ENCODE measurements at regions not wholly inside any gene's neighbourhood (a gene's known extent, or its start where the extent isn't known, plus 50 kb on each side); places are given as distances from the start of the nearest gene placed in this dataset.

- no peaks in the 10 kb centered on the region for H3K4me1 Mint-ChIP-seq (ENCODE audit: low read depth)
- H3K27me3 Mint-ChIP-seq = no peaks in the 10 kb centered on the region
- no peaks in the 10 kb centered on the region for H3K36me3 Mint-ChIP-seq (ENCODE audit: low read depth)
- no peaks in the 10 kb centered on the region for H3K9me3 Mint-ChIP-seq
- ChIA-PET POLR2A (no interaction called here), CTCF (no interaction called here)
- TF ChIP-seq, protein P1, sequence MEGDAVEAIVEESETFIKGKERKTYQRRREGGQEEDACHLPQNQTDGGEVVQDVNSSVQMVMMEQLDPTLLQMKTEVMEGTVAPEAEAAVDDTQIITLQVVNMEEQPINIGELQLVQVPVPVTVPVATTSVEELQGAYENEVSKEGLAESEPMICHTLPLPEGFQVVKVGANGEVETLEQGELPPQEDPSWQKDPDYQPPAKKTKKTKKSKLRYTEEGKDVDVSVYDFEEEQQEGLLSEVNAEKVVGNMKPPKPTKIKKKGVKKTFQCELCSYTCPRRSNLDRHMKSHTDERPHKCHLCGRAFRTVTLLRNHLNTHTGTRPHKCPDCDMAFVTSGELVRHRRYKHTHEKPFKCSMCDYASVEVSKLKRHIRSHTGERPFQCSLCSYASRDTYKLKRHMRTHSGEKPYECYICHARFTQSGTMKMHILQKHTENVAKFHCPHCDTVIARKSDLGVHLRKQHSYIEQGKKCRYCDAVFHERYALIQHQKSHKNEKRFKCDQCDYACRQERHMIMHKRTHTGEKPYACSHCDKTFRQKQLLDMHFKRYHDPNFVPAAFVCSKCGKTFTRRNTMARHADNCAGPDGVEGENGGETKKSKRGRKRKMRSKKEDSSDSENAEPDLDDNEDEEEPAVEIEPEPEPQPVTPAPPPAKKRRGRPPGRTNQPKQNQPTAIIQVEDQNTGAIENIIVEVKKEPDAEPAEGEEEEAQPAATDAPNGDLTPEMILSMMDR (IDR thresholded peaks at IDR 0.05) = no peak
- H3K4me3 Mint-ChIP-seq = no peak overlapping the region
- intact Hi-C loops (cut with micrococcal nuclease) = no loop called here
- H3K27ac Mint-ChIP-seq = no peak overlapping the region
- ATAC-seq = no peak
- no peak for DNase-seq
Measured at GRCh38 chr9:1404940-1405339, 354.8 kb downstream of the DMRT2 start.

DNA sequence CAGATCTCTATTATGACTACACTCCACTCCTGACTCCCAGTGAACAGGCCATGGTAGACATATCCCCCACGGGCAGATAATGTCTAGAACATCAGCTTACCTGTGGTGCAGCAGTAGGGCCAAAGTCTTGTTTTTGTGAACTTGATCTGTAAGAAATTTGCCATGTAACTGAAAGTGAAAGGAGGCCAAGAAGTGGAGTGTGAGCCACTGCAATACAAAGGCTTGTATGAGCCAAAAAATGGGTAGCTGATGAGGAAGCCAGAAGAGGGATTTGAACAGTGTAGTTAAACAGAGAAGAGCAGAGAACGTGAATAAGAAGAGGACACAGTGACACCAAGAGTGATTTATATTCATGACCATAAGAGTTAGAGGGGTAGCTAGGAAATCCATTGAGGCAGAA lies 361.7 kb downstream of the DMRT2 start:
- TF ChIP-seq, protein P1 (IDR thresholded peaks at IDR 0.05) = no peak
- H3K27me3 Mint-ChIP-seq = peaks cover 3% of the 10 kb centered on the region
- H3K9me3 Mint-ChIP-seq = no peaks in the 10 kb centered on the region
- POLR2A ChIA-PET = no interaction called here
- DNase-seq = no peak
- H3K27ac Mint-ChIP-seq = no peak overlapping the region
- CTCF ChIA-PET = no interaction called here
- no peaks in the 10 kb centered on the region for H3K36me3 Mint-ChIP-seq (ENCODE audit: low read depth)
- no peak for ATAC-seq
- H3K4me1 Mint-ChIP-seq (ENCODE audit: low read depth) = no peaks in the 10 kb centered on the region
- no peak overlapping the region for H3K4me3 Mint-ChIP-seq
- intact Hi-C loops (cut with micrococcal nuclease) = no loop called here

GRCh38 chr9:1414711-1415131 lies 364.6 kb downstream of the DMRT2 start:
- intact Hi-C loops (cut with micrococcal nuclease) = no loop called here
- no peak overlapping the region for H3K27ac Mint-ChIP-seq
- DNase-seq = no peak
- no peaks in the 10 kb centered on the region for H3K9me3 Mint-ChIP-seq
- ChIA-PET POLR2A (interaction anchor here (0.7 kb wide), 1 partner anchor 144 kb away, joined by 4 read pairs; no protein-coding TSS in a partner anchor), CTCF (no interaction called here)
- peaks cover 3% of the 10 kb centered on the region for H3K27me3 Mint-ChIP-seq
- no peaks in the 10 kb centered on the region for H3K36me3 Mint-ChIP-seq (ENCODE audit: low read depth)
- H3K4me1 Mint-ChIP-seq (ENCODE audit: low read depth) = no peaks in the 10 kb centered on the region
- no peak for ATAC-seq
- H3K4me3 Mint-ChIP-seq = no peak overlapping the region
- TF ChIP-seq, protein P1 (IDR thresholded peaks at IDR 0.05) = no peak

GRCh38 chr9:1415146-1415545 lies 365.0 kb downstream of the DMRT2 start:
- Mint-ChIP-seq H3K4me3 (no peak overlapping the region), H3K9me3 (no peaks in the 10 kb centered on the region), H3K27ac (no peak overlapping the region), H3K36me3 (ENCODE audit: low read depth) (no peaks in the 10 kb centered on the region), H3K4me1 (ENCODE audit: low read depth) (no peaks in the 10 kb centered on the region), H3K27me3 (peaks cover 3% of the 10 kb centered on the region)
- ChIA-PET CTCF (no interaction called here), POLR2A (interaction anchor here (0.7 kb wide), 1 partner anchor 145 kb away, joined by 4 read pairs; no protein-coding TSS in a partner anchor)
- TF ChIP-seq, protein P1 (IDR thresholded peaks at IDR 0.05) = no peak
- ATAC-seq (no peak), DNase-seq (no peak)
- intact Hi-C loops (cut with micrococcal nuclease) = no loop called here

GRCh38 chr9:1416261-1416660 lies 366.1 kb downstream of the DMRT2 start:
- no peaks in the 10 kb centered on the region for H3K9me3 Mint-ChIP-seq
- peaks cover 3% of the 10 kb centered on the region for H3K27me3 Mint-ChIP-seq
- intact Hi-C loops (cut with micrococcal nuclease) = no loop called here
- TF ChIP-seq, protein P1 (IDR thresholded peaks at IDR 0.05) = no peak
- ATAC-seq (no peak), DNase-seq (no peak)
- H3K4me1 Mint-ChIP-seq (ENCODE audit: low read depth) = no peaks in the 10 kb centered on the region
- H3K36me3 Mint-ChIP-seq (ENCODE audit: low read depth) = no peaks in the 10 kb centered on the region
- ChIA-PET POLR2A (no interaction called here), CTCF (no interaction called here)
- no peak overlapping the region for H3K4me3 Mint-ChIP-seq
- H3K27ac Mint-ChIP-seq = no peak overlapping the region
